ENCODE measurements at regions not wholly inside any gene's neighbourhood (a gene's known extent, or its start where the extent isn't known, plus 50 kb on each side); places are given as distances from the start of the nearest gene placed in this dataset.

GRCh38 chr14:44287858-44288257, 219.2 kb downstream of the FSCB start:
- no peak for DNase-seq

- no peak for DNase-seq
Measured at GRCh38 chr14:44286201-44286600, 220.9 kb downstream of the FSCB start.

DNA sequence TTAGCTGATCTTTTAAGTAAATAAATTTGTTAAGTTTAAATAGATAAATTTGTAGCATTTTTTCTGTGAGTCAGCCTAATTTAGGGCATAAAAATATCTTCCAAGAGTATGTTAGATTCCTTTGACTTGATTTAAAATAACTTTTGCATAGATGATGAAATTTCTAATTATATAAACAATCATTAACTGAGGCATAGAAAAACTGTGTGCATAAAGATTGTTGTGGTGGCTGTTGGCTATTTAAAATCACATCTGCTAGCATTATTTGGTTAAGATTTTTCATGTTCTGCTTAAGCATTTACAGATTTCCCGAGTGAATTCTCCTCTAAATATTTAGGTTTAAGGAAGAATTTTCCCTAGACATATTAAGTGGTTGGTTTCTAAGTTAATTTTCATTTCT, 223.2 kb downstream of the FSCB start:
- DNase-seq: no peak

GRCh38 chr14:44279357-44279756, 227.7 kb downstream of the FSCB start:
- DNase-seq: no peak

GRCh38 chr14:44271637-44272036, 235.4 kb downstream of the FSCB start:
- DNase-seq: no peak

DNA sequence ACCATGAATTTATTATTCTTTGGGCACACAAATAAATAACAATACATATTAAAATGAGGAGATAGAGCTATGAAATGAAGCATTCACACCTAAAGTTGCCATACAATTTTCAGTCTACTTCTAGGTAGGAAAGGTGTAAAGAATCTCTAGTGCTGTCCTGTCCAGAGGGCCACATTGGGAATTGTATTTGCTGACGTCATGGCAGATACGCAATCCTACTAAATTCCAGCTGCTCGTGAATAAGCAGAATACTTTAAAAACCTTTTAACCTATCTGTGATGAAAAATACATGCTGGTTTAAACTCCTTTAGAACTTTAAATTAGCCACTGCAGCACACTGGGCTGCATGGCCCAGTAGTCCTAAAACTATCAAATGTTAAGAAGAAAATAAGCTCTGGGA, 236.1 kb downstream of the FSCB start:
- no peak for DNase-seq

DNA sequence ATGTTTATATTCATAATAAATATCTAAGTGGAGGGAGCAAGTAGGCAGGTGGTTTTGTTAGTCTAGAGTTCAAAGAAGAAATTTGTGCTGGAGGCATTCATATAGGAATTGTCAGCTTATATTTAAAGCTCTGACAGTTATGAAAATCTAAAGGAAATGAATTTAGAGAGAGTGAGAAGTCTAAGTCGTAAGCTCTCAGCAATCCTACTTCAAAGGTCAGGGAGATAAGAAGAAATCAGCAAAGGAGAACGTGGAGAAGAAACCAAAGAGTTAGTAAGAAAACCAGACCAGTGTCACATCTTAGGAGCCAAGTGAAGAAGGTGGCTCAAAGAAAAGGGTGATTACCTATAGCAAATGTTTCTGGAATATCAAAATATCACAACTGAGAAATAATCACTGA, 241.8 kb downstream of the FSCB start:
- DNase-seq: no peak

GRCh38 chr14:44215660-44216059, 291.4 kb downstream of the FSCB start:
- no peak for DNase-seq

DNA sequence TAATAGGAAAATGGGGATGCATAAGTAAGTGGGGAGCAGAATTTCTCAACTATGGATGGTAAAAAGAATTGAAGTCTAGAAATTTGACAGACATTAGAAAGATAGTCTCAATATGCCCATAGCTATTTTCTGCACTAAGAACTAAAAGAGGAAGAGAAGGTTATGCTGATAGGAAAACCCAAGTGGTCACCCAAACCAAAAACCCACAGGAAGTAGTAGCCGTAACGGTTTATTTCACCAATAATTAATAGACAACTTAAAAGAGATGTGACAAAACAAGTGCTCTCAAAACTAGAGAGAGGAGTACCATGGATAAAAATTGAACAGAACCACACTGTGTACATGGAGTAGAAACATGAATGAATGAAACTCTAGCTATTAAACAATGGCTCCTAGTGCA, 295.4 kb downstream of the FSCB start:
- DNase-seq: no peak

- DNase-seq: no peak
Measured at GRCh38 chr14:44204061-44204835, 302.8 kb downstream of the FSCB start.

GRCh38 chr14:44180975-44181374, 326.1 kb downstream of the FSCB start:
- no peak for DNase-seq

DNA sequence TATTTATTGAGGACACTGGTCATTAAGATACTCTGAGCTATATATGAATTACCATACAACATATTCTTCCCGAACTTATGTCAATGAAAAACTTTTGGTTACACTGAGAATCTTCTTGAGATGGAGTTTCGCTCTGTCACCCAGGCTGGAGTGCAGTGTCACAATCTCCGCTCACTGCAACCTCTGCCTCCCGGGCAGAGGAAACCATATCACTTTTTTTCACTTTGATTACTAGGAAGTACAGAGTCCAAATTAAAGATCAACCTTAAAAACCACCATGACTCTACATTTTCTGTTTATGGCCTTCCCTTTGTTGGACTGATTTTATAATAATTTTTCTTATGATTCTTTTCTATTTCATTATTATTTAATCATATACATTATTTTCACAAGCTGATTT, 336.5 kb downstream of the FSCB start:
- DNase-seq: no peak

DNA sequence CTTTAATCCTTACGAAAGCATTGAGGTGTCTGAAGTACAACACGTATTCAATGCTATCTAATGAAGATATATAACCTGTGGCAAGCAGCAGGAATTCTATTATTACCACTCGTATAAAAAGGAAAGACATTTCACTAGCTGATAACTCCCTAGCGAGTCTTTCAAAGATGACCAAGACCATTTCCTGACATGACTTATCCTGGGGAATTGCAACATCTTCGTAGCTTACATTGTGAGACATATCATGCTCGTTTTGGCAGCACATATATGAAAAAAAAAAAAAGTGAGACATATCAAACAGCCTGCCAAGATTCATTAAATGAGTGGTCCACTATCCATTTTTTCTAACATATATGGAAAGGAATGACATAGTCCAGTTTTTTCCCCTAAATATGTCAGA, 337.0 kb downstream of the FSCB start:
- no peak for DNase-seq

DNA sequence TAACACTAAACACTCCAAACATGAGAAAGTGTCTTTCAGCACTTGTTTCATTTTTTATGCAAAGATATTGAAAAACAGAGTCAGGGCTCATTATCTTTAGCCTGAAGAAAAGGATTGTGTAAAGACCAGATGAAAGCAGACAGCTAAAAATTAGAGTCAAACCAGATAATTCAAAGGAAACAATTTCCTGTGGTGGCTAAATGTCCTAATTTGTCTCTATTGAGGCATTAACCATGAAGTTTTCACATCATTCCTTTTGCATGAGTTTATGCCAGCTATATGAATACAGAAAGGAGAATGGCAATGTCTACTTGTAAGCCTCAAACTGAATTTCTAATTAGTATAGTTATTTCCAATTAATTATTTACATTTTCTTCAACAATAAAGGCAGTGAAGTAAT, 338.5 kb downstream of the FSCB start:
- DNase-seq: no peak

DNA sequence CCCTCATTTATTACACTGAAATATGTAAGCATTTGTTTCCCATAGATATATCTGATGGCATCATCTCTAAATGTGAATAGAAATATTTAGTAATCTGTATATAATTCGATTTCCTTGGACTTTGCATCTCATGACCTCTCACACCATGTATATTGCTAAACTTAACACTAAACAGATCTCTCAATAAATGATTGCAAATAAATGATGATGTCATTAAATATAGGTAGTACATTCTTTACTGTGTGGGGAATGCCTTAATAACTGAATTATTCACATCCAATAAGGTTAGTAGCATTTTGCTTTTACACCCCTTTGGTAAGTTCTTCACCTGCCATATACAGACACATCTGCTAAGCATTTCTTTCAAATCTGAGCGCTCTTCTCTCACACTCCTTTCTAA, 340.5 kb downstream of the FSCB start:
- DNase-seq: no peak

DNA sequence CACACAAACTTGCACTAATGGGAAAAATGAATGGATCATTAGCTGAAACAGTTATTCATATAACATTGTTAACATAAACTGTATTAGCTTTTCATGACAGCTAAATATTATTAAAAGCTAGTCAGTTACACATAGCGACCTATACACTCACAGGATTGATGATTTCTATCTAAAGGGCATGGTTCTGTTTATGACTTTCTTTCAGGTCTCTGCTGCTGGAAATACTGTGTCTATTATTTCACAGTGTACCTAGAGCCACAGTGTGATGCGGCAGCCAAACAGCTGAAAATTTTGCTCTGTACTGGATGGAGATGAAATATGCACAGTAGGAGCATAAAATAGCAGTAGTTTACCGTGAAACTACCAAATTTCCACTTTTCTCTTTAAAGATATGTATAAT, 341.1 kb downstream of the FSCB start:
- DNase-seq: no peak

- DNase-seq: peak; percentile 27
Measured at GRCh38 chr14:44165286-44165685, 341.8 kb downstream of the FSCB start.

DNA sequence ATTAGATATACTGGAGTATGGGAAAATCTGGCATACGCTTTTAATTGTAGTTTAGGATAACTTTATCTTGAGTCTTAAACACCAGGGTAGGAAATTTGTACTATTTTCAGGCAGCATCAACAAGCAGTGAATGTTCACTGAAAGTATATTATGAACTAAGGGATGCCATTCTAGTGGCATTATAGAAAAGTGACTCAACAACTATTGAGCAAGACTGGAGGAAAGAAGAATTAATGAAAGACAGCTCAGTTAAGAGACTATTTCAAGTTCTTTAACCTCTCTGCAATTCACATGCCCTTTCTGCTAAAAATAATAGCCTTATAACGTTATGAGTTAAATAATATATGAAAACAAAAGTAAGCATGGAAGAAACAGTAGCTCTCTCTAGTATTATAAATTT, 343.1 kb downstream of the FSCB start:
- no peak for DNase-seq

DNA sequence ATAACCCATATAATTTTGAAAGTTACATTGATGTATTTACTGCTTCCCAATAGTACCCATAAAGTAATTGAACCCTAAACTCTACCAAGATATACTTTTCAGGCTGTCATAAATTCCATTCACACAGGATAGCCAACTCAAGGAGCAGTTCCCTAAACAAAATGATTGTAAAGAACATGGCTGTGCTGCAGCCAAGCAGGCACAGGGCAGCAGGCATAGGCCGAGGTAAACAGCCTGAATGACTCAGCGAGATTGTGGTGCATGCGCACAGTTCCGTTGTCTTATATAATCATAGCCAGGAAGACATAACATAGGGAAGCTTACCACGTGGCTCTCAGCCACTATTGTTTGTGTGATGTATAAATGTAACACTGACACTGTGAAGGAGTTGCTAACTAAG, 344.9 kb downstream of the FSCB start:
- no peak for DNase-seq

DNA sequence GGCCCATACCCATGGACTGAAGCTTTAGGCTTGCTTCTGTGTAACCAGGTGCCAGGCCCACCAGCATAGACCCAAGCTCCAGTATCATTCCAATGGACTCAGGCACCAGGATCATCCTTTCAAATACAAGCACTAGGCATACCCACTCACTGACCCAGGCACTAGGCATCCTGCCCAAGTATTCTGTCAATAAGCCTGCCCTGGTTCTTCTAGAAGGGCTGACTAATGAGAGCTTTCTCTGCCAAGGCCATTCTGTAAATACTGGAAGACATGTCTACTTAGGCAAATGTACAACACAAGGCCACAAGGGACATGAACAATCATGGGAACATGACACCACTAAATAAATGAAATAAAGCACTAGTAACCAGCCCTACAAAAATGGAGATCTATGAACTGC, 352.2 kb downstream of the FSCB start:
- no peak for DNase-seq

DNA sequence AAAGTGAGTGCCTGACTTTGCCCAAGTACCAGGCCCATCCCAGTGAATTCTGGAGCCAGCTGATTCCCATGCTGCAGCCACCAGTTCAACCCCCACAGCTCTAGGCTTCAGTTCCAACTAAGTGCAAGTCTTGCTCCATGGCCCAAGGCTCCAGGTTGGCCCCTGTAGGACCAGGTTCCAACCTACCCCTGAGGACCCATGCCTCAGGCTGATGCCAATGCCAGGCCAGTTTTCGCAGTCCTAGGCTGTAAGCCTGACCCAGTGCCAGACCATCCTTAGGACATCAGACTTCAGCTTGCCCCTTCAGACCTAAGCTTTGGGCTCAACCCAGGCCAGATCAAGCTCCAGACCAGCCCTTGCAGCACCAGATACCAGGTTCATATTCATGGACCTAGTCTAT, 352.6 kb downstream of the FSCB start:
- DNase-seq: no peak

DNA sequence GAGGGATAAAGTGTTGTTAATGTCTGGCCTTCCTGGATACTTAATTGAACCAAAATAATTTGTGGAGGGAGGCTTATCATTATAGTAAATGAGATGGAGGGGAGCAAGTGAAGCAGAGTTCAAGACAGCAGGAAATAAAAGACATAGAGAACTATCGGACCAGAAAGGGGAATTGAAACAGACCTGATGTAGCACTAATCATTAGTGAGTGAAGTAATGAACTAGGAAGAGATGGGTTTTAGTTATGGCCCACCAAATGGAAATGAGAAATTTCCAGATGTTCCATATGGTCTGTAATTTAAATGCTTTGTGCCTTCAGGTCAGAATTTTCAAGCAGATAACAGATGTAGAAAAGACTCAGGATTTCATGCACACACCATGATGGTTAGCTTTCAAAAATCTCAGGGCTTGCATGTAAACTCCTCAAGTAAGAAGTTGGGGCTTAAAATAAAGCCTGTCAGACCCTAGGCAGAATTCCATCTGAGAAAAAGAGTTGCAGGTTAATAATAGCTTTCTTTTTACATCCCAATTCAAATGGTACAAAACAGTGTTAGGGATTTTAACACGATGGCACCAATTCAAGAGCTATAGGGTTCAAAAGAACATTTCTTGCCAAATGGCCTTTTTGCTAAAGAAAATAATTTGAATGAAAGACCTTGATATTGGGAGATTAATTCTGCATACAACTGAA, 355.8 kb downstream of the FSCB start:
- no peak for DNase-seq

GRCh38 chr14:44149597-44149996, 357.5 kb downstream of the FSCB start:
- peak; percentile 58 for DNase-seq

DNA sequence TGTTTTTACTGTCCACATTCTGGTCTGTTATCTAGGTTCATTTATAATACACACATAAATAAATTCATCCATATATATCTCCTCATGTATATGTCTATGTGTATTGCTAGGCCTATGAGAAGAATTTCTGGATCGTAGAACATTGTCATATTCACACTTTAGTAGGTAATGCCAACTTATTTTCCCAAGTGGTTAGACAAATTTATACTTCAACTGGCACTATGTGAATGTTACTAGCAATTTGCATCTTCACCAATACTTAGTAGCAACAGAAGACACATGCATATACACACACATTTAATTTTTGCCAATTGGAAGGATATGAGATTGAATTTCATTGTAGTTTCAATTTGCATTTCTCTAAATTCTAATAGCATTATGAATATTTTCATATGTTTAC, 365.1 kb downstream of the FSCB start:
- no peak for DNase-seq

- no peak for DNase-seq
Measured at GRCh38 chr14:44135972-44136371, 371.1 kb downstream of the FSCB start.

Data from NCI-H1694 (cell line).